Amniotic stem cell (primary cell): ENCODE measurements at regions not wholly inside any gene's neighbourhood (a gene's known extent, or its start where the extent isn't known, plus 50 kb on each side); places are given as distances from the start of the nearest gene placed in this dataset.
A peak's percentile ranks its signal among the peaks of the same experiment; 100 is the strongest.
"Not testable (repeated sequence)": the region's sequence is repeated elsewhere in the genome, so short reads cannot be mapped to it uniquely, and the experiment has no call there.

Source experiments
- DNase-seq: peaks from one replicate; lab custom pipeline; 2025; lab: John Stamatoyannopoulos, UW

DNA sequence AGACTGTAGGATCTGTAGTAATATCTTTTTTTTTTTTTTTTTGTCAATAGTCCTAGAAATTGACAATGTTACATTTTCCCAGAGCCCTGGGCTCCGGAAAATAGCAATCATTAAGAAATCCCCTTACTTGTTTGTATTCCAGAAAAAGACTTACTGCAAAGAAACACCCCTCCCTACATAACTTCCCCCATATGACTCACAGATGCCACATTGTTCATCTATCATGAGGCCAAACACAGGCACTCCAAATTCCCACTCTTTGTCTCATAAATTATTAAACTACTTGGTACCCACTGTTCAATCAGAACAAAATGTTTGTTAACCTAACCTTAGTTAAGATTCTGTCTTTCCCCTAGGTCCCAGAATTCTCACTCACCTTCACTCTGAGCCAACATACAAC, 53.5 kb downstream of the TEX51 start:
- DNase-seq: no peak

DNA sequence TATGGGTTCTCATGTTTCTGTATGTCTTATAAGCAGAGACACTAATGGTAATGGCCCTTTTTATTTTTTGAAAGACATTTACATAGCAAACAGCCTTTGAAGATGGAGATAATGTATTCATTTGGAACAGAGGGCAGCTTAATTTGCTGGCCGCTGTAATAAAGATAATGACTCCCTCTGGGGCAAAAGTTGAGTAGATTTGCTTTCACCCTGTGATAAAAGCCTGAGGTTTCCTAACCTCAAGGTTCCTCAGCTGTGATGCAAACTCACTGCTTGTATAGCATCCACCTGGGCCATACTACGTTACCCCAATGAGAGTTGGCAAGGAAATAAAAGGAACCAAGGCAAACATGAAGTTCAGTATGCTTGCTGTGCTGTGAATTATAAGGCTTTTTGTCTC, 54.8 kb downstream of the TEX51 start:
- no peak for DNase-seq

DNA sequence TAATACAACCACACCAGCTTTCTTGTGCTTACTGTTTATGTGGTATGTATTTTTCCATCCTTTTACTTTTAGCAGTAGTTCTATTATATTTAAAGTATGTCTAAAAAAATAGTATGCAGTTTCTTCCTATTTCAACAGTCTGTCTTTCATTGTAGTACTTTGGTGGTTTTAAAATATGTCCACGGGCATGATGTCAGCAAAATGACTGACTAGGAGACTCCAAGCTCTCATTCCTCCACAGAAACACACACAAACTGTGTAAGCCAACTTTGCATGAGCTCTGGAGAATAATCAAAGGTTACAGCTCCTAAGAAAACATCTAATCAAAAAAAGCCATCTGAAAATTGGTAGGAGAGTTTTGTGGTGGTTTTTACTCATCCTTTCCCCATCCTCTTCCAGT, 56.1 kb downstream of the TEX51 start:
- DNase-seq: no peak

DNA sequence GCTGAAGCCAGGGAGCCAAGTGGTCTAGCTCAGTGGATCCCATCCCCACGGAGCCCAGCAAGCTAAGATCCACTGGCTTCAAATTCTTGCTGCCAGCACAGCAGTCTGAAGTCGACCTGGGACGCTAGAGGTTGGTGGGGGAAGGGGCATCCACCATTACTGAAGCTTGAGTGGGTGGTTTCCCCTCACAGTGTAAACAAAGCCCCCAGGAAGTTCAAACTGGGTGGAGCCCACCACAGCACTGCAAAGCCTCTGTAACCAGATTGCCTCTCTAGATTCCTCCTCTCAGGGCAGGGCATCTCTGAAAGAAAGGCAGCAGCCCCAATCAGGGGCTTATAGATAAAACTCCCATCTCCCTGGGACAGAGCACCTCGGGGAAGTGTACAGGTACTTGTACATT, 58.1 kb downstream of the TEX51 start:
- DNase-seq: not testable (repeated sequence)

DNA sequence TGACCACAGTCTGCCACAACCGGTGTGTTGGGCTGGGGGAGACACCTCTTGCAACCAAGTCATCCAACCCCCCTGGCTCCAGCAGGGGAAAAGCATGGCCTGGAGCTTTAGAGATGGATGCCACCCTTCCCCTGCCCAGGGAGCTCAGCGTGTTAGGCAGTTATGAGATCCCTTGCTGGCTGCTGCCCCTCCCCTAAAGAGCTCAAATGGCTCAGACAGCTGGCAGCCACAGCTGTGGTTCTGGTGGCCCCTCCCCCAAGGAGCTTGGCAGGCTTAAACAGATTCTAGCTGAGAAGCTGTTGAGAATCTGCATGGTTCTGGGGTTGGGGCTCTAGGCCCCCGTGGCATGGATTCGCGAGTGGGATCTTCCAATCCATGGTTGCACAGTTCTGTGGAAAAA, 64.7 kb downstream of the TEX51 start:
- DNase-seq: no peak

DNA sequence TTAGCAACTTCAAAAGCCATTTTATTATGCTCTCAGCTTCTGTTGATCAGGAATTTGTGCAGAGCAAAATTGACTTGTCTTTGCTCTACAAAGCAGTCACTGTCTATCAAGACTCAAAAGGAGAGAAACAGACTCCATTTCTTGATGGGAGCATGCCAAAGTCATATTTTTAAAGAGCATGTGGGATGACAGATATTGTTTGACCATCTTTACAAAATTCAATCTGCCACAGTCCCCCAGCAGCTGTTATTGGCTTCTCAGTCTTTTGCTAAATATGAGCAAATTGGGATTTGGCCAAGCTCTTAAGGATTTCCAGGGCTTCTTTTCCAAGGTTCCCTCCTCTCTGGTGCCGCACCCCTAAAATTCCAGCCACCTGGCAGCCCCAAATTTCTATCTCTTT, 67.9 kb downstream of the TEX51 start:
- no peak for DNase-seq

DNA sequence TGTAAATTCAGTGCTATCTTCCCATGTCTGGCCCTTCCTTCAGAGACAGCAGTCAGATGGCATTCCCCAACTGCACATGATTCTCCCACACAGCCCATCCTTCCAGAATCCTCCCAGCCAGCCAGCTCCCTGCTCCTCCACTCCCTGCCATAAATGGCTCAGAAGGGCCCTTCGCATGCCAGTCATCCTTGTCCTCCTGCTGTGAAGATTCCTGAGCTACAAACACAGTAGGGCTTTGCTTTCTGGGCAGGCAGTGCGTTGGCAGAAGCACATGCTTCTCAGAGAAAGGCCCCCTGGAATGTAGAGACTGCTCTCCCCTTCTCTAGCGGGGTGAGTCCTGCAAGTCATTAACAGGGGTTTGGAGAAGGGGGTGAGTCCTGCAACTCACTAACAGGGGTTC, 71.9 kb downstream of the TEX51 start:
- DNase-seq: no peak

DNA sequence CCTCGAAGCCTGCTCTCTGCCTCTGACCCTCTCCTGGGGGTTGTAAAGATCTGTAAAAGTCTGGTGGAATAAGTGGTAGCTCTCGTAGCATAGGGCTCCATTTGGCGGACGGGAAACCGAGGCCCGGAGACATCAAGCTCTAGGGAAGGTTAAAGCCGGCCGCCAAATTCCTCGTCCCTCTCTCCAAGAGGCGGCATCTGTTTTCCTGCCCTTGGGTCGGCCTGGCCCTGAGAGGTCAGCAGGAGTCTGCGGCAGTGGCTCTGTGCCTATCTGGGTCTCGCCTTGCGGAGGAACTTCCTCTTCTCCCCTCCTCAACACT, 72.4 kb downstream of the TEX51 start:
- DNase-seq: no peak

DNA sequence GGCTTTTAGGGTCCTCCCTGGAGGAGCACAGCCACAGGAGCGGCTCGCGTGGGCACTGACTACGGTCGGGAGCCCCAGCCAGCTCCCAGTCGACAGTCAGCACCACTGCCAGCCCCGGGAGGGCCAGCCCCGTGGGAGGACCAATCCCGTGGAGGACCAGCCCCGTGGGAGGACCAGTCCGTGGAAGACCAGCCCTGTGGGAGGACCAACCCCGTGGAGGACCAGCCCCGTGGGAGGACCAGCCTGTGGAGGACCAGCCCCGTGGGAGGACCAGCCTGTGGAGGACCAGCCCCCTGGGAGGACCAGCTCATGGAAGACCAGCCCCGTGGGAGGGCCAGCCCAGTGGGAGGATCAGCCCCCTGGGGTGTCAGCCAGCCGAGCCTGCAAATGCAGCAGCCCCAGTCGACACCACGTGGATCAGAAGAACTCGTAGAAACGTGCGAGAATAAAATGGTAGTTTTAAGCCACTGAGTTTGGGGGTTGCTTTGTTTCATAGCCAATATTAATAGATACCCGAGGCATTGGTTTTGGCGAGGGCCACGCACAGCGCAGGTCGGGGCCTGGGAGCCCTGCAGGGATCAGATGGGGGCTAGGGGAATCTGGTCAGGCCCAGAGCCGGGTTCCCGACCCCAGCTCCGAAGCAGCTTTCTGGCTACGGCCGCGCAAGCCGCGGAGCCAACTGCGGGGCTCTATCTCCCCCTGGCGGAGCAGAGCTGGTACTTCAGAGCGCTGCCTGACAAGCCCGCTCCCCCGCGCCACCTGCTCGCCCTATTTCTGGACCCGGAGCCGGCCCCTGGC, 73.0 kb downstream of the TEX51 start:
- peak; percentile 25 for DNase-seq

DNA sequence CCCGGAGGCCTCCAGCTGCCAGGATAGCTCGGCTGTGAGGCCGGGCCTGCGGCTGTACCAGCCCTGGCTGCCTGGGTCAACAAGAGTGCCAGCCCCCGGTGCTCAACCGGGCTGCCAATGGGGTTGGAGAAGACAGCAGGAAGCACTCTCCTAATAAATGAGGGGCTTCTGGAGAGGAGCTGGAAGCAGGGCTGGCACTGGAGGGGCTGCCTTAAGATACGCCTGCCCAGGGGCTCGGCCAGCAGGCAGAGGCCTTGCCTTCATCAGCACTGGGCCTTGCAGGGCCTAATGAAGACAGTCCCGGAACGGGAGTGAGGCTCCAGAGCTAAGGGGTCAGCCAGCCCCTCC, 73.6 kb downstream of the TEX51 start:
- no peak for DNase-seq

DNA sequence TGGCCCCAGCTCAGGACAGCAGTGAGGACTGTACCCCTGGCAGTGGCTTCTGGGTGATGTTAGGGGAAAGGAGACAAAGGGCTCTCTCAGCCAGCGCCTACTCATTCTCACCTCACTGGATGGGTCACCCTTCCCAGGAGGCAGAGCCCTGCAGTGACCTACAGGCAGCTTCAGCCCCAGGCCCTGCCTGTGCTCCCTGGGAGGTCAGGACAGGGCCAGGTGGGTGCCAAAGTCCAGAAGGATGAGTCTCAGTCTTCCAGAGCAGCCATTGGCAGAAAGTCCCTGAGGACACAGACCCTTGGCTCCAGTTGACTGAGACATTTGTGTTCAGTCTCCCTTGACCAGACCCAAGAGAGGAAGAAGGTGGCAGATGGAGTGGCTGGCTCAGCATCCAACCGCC, 75.1 kb downstream of the TEX51 start:
- DNase-seq: no peak

DNA sequence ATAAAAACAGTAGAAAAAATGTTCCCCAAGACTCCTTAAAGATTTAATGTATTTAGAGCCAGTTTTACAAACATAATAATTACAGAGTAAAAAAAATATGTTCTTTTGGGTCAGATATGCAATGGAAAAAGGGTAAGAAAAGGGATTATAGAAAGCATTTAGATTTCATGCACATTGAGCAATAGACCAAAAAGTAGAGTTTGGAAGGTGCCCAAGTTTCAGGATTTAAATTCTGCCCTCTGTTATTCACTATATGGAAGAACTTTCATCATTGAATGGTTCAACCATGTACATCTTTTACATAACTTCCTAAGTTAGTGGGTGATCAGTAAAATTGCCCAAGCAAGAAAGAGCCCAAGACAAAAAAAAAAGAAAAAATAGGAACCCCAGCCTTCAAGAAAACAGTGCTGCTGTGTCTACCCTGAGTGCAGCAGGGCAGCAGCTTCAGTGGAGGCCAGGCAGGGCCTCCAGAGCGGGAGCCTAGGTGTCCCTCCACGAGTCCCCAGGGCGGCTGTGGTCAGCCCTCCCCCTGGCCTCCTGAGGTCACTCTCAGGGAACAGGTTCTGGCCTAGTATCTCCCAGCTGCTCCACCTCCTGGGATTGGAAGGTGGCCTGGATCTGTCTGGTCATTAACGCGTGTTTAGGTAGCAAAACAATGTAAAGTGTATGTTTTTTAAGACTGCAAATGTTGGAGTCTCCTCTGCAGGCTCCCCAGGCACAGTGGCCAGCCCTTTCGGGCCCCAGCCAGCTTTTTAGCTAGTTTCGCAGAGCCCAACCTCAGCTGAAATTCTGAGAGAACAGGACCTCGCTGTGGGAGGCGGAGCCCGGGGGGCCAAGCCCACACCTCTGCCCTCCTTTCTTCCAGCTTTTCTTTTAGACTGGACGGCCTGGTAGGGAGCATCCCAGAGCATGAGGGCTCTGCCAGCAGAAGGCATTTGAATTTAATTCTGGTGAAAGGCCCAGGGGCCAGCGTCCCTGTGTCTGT, 77.3 kb downstream of the TEX51 start:
- DNase-seq: no peak

DNA sequence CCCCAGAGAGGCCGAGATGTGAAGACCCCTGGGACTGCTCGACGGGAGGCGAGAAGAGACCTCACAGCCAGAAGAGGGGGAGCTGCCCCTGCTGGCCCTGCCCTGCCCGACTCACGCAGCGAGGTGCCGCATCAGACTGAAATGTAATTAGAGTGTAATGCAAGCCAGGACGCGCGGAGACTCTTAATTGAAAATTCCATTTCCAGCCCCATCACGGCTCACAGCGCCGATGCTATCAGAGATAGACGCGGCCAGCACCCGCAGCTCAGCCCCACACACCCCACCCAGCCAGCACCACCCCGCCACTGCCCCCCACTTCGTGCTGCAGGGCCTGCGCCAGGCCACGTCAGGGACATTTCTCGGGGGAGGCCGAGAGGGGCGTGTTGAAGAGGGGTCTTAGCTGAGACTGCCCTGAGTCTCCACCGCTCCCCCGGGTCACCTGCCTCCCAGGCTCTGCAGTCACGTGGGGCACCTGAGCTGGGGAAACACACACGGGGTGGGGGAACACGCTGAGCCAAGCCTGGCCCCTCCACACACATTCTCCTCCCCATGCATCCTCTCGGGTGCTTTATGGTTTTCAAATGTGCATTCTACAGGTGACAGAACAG, 78.1 kb downstream of the TEX51 start:
- no peak for DNase-seq

DNA sequence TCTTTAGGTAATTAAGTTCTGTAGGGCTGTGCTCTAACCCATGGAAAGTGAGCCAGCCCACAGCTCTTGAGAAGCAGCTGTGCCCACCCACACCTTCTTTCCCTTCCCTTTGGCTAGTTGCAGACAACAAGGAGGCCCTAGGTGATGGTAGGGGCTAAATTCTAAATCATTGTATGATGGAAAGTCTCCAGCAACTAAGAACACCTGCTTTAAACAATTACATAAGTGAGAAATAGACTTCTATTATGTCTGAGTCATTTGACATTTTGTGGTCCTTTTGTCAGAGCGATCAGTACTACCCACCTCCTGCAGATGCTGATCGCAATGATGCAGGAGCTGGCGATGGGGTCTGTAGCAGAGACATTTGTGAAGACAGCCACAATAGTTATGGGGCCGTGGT, 79.6 kb downstream of the TEX51 start:
- DNase-seq: no peak

DNA sequence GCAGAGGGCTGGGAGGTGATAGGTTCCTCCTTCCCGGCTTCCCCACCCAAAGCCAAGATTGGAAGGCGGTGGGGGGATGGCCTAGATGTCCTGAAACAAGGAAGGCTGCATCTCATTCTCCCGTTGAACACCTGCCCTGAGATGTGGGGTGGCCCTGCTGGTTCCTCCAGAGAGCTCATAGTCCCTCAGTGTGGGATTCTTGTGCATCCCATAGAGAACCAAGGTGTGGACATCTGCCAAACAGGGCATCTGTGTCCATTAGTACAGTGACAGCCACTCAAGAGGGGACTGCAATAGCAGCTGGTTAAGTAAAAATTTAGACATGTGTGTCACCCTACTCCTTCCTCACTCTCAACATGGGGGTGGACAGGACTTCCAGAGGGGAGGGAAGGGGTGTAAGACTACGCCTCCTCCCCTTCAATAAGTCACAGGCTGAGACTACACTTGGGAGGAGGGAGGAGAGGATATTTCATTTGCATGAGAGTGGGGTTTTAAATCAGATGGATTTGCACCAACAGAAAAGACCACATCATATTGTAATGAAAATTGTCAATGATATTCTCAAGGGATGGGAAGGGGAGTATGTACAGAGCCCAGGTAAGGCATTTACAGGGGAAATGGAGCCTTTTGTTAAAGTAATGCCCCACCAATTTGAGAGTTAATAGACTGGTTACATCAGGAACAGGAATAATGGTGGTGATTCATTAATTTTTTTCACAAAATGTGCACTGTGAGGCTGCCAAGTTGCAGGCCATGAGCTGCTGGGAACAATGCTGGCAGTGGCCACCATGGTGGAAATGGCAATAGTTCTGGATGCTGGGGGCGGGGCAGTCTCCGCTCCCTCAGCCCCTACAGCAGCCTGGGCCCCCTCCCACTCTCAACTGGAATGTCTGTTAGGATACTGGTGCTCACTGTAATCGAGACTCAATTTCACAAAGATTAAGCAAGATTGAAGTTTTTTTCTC, 80.6 kb downstream of the TEX51 start:
- DNase-seq: no peak

DNA sequence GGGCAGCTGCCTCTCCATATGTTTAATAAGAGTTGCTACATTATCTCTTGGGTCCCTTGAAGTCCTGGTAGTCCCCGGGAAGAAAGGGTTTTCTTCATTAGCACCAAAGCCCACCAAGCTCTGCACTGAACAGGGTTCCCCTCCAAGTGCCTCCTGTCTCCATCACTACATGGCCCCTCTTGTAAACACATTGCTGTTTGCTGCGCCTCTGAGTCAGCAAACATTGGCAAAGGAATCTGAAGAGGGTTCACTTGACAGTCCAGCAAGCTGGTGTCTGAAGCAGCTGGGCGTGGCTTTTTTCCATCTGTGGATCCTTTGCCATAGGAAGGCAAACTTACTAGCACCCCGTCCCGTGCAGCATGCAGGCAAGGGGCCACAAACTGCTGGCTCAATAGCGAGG, 82.8 kb downstream of the TEX51 start:
- no peak for DNase-seq

DNA sequence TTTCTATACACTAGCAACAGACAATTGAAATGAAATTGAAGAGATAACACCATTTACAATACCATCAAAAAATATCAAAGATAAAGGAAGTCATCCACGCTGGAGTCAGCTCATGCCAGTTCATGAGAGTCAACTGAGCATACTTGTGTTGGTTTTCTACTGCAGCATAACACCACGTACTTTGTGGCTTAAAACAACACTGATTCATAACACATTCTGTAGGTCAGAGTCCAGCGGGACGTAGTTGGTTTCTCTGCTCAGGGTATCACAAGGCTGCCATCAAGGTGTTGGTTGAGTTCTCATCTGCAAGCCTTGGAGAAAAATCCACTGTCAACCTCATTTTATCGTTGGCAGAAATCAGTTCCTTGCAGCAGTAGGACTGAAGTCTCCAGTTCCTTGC, 84.2 kb downstream of the TEX51 start:
- no peak for DNase-seq

DNA sequence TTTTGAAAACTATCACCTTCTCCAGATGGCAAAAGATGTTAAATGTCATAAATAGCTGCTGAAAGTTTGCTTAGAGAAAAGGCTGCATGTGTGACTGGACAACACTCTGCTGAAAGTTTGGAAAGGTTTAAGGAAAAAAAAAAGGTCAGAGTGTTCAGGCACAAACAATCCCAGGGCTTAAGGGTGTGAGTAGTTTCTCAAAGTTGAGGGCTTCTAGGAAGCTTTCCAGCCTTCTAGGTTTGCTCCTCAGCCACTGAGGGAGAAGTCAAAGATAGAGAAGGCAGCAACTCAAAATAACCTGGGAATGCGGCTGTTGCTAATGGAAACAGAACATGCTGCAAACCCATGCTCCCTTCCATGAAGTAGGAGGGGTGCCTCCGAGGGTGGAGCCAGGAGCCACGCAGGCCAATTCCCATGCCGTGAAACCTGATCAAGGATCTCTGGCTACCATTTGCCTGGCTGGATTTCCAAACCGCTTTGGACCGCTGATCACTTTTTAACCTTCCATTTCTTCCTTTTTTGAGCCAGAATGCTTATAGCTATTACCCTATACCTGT, 88.0 kb downstream of the TEX51 start:
- no peak for DNase-seq

DNA sequence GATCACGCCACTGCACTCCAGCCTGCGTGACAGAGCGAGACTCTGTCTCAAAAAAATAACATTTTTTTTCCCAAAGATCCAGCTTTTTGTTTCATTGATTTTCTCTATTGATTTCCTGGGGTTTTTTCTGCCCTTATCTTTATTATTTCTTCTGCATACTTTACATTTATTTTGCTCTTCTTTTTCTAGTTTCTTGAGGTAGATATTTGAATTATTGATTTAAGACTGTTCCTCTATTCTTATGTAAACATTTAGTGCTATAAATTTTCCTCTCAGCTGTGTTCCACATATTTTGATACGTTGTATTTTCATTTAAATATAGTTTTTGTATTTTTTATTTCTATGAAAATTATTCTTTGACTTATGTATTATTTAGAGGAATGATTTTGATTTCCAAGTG, 89.8 kb downstream of the TEX51 start:
- DNase-seq: no peak

DNA sequence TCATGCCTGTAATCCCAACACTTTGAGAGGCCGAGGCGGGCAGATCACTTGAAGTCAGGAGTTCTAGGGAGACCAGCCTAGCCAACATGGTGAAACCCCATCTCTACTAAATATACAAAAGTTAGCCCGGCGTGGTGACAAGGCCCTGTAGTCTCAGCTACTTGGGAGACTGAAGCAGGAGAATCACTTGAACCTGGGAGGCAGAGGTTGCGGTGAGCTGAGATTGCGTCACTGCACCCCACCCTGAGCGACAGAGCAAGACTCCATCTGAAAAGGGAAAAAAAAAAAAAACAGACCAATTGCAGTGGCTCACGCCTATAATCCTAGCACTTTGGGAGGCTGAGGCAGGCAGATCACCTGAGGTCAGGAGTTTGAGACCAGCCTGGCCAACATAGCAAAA, 90.4 kb downstream of the TEX51 start:
- DNase-seq: not testable (repeated sequence)

DNA sequence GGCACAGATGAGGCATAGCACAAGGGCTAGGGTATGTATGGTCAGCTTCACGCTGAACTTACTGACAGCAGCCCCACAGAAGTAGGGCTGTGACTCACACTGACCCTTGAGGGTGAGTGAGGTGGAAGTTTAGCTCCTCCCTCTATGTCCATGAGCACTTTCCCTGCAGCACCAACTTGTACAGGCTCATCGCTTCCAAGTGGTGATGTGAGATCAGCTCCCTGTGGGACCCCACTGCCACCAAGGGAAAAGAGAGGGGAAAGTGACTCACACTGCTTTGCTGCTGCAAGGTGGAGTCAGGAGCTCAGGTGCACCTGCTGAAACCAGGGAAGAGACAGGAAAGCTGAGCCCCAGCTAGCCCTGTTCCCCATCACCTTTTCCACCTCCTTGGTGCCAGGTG, 91.5 kb downstream of the TEX51 start:
- no peak for DNase-seq
